K562 (cell line): ENCODE measurements at regions not wholly inside any gene's neighbourhood (a gene's known extent, or its start where the extent isn't known, plus 50 kb on each side); places are given as distances from the start of the nearest gene placed in this dataset.

Experiments
- ATAC-seq: fragments of 200-7000 bp; cut with Tn5 transposase; 3 replicates; pipeline ENCODE4 v1.9.1; 2020; ENCODE audit warnings: moderate library complexity
- BruUV-seq: library from RNA; stranded (reverse); fragments of 400-500 nt; replicated peaks from 2 replicates; lab custom pipeline; 2021; lab: Mats Ljungman, UMichigan
- CTCF ChIA-PET: fragments of 300-600 bp; formaldehyde crosslinking; extraction: SDS; loops from one replicate; lab custom pipeline; 2021; ENCODE audit warnings: low intra/inter-chr PET ratio; lab: Yijun Ruan, JAX
- POLR2A ChIA-PET: fragments of 300-600, 350-650 bp; sonication (Branson Sonifier 250); formaldehyde crosslinking; extraction: SDS; loops from one replicate; lab custom pipeline; 2021; ENCODE audit warnings: antibody characterized with exemption, inconsistent platforms; lab: Yijun Ruan, JAX
- DNase-seq, 4 experiments: peaks; one replicate each; pipeline versions ENCODE4 v3.0.0 to v3.0.0-alpha.2; 2011 to 2018; ENCODE audit warnings: low spot score in 3 of 4, mixed read lengths in 3 of 4; ENCODE audit errors: extremely low read depth in 1 of 4
- FAIRE-seq: peaks from 2 replicates; lab custom pipeline; 2011; peaks lifted over from hg19 to GRCh38; lab: Jason Lieb, UNC
- H2AFZ ChIP-seq: 2 replicates; pipeline ENCODE4 v1.6.0; 2011; ENCODE audit warnings: low read depth, low read length, control low read depth, inconsistent platforms
- H3K27ac ChIP-seq: fragments of 200-600 bp; 3 replicates; pipeline ENCODE4 v1.8.0; 2011; ENCODE audit warnings: low read depth, mild to moderate bottlenecking, control low read depth, inconsistent platforms, low read length, moderate library complexity, mixed read lengths; ENCODE audit errors: extremely low read depth
- H3K27me3 ChIP-seq, 2 experiments: fragments of 300-600 bp in 1 of 2; 2 replicates in 1 of 2; 3 replicates in 1 of 2; pipeline versions ENCODE4 v1.6.0 to v1.8.0; 2011; ENCODE audit warnings: inconsistent platforms in 2 of 2, low read length in 2 of 2, mild to moderate bottlenecking in 1 of 2, mixed read lengths in 1 of 2, moderate library complexity in 1 of 2; ENCODE audit not compliant: control insufficient read depth in 2 of 2, insufficient read depth in 2 of 2
- H3K36me3 ChIP-seq: fragments of 300-600 bp; 3 replicates; pipeline ENCODE4 v1.8.0; 2011; ENCODE audit warnings: mild to moderate bottlenecking, low read length, inconsistent platforms; ENCODE audit not compliant: control insufficient read depth, insufficient read depth
- H3K4me1 ChIP-seq, 2 experiments: fragments of 200-600 bp in 1 of 2; replicated peaks in 1 of 2; 2 replicates in 1 of 2; 3 replicates in 1 of 2; pipeline versions ENCODE4 v1.5.1 to v1.8.0; 2011; ENCODE audit warnings: inconsistent platforms in 2 of 2, low read length in 2 of 2, mild to moderate bottlenecking in 1 of 2, mixed read lengths in 1 of 2, moderate library complexity in 1 of 2; ENCODE audit not compliant: control insufficient read depth in 2 of 2, insufficient read depth in 2 of 2
- H3K4me2 ChIP-seq: 2 replicates; pipeline ENCODE4 v1.6.1; 2011; ENCODE audit warnings: low read length, control low read depth, inconsistent platforms, mixed read lengths; ENCODE audit not compliant: insufficient read depth
- H3K4me3 ChIP-seq: fragments of 200-600 bp; sonication (generic), shearing (Covaris generic); 2 replicates; pipeline ENCODE4 v1.5.1; 2016; ENCODE audit warnings: control low read depth, inconsistent platforms
- H3K79me2 ChIP-seq: fragments of 200-600 bp; 3 replicates; pipeline ENCODE4 v1.8.0; 2011; ENCODE audit warnings: low read length, inconsistent platforms; ENCODE audit not compliant: control insufficient read depth, insufficient read depth
- H3K9ac ChIP-seq, 2 experiments: 2 replicates each; pipeline versions ENCODE4 v1.6.0 to v1.6.1; 2011; ENCODE audit warnings: low read depth in 2 of 2, low read length in 2 of 2, control low read depth in 1 of 2, inconsistent platforms in 1 of 2, mild to moderate bottlenecking in 1 of 2, mixed read lengths in 1 of 2; ENCODE audit not compliant: insufficient read depth in 1 of 2
- H3K9me1 ChIP-seq: one replicate; pipeline ENCODE4 v1.6.0; 2011; ENCODE audit warnings: inconsistent platforms, mild to moderate bottlenecking, low read length, moderate library complexity; ENCODE audit not compliant: control insufficient read depth, insufficient read depth
- H3K9me3 ChIP-seq: replicated peaks from 2 replicates; pipeline ENCODE4 v1.5.1; 2011; ENCODE audit warnings: low read depth, low read length, inconsistent platforms; ENCODE audit not compliant: control insufficient read depth, insufficient read depth
- H4K20me1 ChIP-seq: replicated peaks from 2 replicates; pipeline ENCODE4 v1.6.1; 2011; ENCODE audit warnings: low read length, inconsistent platforms, mixed read lengths; ENCODE audit not compliant: control insufficient read depth, insufficient read depth
- HMG20A ChIP-seq: fragments of 450-650 bp; formaldehyde crosslinking; conservative IDR thresholded peaks from 2 replicates; pipeline ENCODE4 v1.4.0; 2020; ENCODE audit warnings: mild to moderate bottlenecking, mixed read lengths
- MYBL2 ChIP-seq, 2 experiments: fragments of 450-650 bp in 1 of 2; sonication (generic) in 1 of 2; formaldehyde crosslinking in 1 of 2; IDR thresholded peaks; 2 replicates each; pipeline versions ENCODE4 v1.6.1 to v1.8.1; 2017 to 2022; ENCODE audit warnings: borderline replicate concordance in 1 of 2, inconsistent platforms in 1 of 2, low read depth in 1 of 2, mild to moderate bottlenecking in 1 of 2, missing genetic modification reagents in 1 of 2, moderate library complexity in 1 of 2
- NFIC ChIP-seq: fragments of 450-650 bp; IDR thresholded peaks from 2 replicates; pipeline ENCODE4 v1.6.1; 2017; ENCODE audit warnings: mild to moderate bottlenecking, inconsistent platforms
- NFIX ChIP-seq: fragments of 250-450 bp; sonication (Bioruptor Pico); IDR thresholded peaks from 2 replicates; pipeline ENCODE4 v1.4.0; 2020; ENCODE audit warnings: low read depth, mild to moderate bottlenecking, moderate library complexity
- SIN3A ChIP-seq, 2 experiments: fragments of 150-350 bp in 1 of 2; IDR thresholded peaks; 2 replicates each; pipeline ENCODE4 v1.6.1; 2011 to 2016; ENCODE audit warnings: borderline replicate concordance in 2 of 2, low read depth in 2 of 2, low read length in 2 of 2, mild to moderate bottlenecking in 2 of 2, moderate library complexity in 2 of 2; ENCODE audit not compliant: control insufficient read depth in 1 of 2
- WGBS: fragments of 100-300 bp; shearing (Covaris generic); methylation state at CpG from one replicate; pipeline ENCODE4 v1.1.6; 2016; ENCODE audit warnings: low coverage, mixed read lengths; ENCODE audit not compliant: insufficient coverage; ENCODE audit errors: missing lambda C conversion rate; 5-methylcytosine and 5-hydroxymethylcytosine counted together
- in situ Hi-C: fragments of 300-500 bp; cut with MboI; formaldehyde crosslinking; loops from 4 replicates; pipeline ENCODE4 v1.15.0; 2018; ENCODE audit warnings: inconsistent platforms, mixed read lengths
- intact Hi-C: fragments of 100-400 bp; cut with micrococcal nuclease; formaldehyde crosslinking; loops from 2 replicates; pipeline ENCODE4 v1.14.2; 2022

DNA sequence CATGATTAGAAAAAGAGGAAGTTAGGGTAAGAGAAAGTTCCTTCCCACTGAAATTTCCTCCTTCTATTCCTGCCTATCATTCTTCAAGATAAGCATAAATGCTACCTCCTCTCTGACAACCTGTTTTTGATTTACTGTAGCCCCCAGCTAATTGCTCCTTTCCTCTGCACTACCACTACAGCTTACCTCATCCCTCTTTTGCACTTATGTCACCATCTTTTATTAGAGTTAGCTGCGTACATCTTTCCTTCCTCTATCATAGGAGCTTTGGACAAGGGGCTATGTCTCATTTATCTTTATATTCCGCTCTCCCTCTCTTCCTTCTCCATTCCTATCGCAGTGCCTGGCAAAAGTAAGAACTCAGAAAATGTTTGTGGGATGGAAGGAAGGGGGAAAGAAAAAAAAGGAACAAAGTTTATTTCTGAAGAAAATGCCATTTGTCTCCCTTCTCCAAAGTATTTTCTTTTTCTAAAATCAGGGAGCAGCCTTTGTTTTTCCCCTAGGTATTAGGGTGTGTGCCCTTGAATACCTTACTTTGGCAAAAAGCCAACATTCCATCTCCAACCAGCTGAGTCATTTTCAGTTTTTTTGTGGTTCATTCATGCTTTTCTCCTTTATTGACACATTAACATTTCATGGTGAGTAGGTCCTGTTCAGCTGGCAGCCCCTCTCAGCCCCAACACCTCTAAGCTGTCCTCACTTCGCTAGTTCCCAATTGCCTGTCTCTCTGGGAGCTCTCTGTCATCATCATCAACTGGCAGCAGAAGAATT is 87.6 kb upstream of the SOX2 start:
- Histone ChIP-seq H3K9me3 (no peaks in the 10 kb centered on the region), H3K4me1 (no peaks in the 10 kb centered on the region), H3K9ac (no peak overlapping the region), H4K20me1 (no peaks in the 10 kb centered on the region), H2AFZ (no peak overlapping the region), H3K9me1 (no peaks in the 10 kb centered on the region), H3K27ac (no peak overlapping the region), H3K4me2 (no peak overlapping the region), H3K4me3 (no peak overlapping the region), H3K27me3 (no peaks in the 10 kb centered on the region), H3K79me2 (no peaks in the 10 kb centered on the region), H3K36me3 (no peaks in the 10 kb centered on the region)
- TF ChIP-seq HMG20A (CRISPR knock-in tag) (no peak), NFIC (peak; percentile 42; the same call in 1 of the 2 replicates), MYBL2 (IDR thresholded peaks at IDR 0.05; ENCODE audit: low read depth) (no peak), MYBL2 (CRISPR knock-in tag; IDR thresholded peaks at IDR 0.05; ENCODE audit: borderline replicate concordance) (no peak), NFIX (CRISPR knock-in tag) (peak; percentile 37; the same call in 1 of the 2 replicates), SIN3A (IDR thresholded peaks at IDR 0.05; ENCODE audit: borderline replicate concordance in 2 of 2, control insufficient read depth in 1 of 2, low read depth in 2 of 2, low read length in 2 of 2) (no peak)
- no peak for FAIRE-seq
- no TSS peak for BruUV-seq
- DNase-seq = no peak
- ATAC-seq = no peak
- WGBS = 0% methylated on average over 4 of the region's 4 CpGs
- POLR2A ChIA-PET = no interaction called here
- intact Hi-C loops = no loop called here
- in situ Hi-C loops = no loop called here
- CTCF ChIA-PET = no interaction called here
